ENCODE measurements at regions not wholly inside any gene's neighbourhood (a gene's known extent, or its start where the extent isn't known, plus 50 kb on each side); places are given as distances from the start of the nearest gene placed in this dataset.
A peak's percentile ranks its signal among the peaks of the same experiment; 100 is the strongest.

DNA sequence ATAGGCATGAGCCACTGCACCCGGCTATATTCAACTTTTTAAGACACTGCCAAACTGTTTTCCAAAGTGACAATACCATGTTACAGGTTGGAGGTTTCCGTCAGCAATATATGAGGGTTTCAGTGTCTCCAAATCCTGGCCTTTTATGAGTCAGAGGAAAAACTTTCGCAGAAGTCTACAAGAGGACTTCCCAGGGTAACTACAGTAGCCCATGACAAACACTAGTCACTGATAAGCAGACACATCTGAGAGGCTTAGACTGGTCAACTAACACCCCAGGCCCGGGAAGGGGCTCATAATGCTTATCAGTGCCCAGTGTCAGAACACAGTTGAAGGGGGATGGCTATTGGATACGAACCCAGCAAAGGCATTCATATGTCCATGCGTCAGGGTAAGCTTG lies 85.4 kb downstream of the SOX4 start:
- BruUV-seq (replicated peaks) = no TSS peak
- TF ChIP-seq, protein P1, sequence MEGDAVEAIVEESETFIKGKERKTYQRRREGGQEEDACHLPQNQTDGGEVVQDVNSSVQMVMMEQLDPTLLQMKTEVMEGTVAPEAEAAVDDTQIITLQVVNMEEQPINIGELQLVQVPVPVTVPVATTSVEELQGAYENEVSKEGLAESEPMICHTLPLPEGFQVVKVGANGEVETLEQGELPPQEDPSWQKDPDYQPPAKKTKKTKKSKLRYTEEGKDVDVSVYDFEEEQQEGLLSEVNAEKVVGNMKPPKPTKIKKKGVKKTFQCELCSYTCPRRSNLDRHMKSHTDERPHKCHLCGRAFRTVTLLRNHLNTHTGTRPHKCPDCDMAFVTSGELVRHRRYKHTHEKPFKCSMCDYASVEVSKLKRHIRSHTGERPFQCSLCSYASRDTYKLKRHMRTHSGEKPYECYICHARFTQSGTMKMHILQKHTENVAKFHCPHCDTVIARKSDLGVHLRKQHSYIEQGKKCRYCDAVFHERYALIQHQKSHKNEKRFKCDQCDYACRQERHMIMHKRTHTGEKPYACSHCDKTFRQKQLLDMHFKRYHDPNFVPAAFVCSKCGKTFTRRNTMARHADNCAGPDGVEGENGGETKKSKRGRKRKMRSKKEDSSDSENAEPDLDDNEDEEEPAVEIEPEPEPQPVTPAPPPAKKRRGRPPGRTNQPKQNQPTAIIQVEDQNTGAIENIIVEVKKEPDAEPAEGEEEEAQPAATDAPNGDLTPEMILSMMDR (IDR thresholded peaks at IDR 0.05; ENCODE audit: unreplicated experiment) = no peak
- no peaks in the 10 kb centered on the region for H3K27me3 Mint-ChIP-seq (ENCODE audit: unreplicated experiment)
- no peak overlapping the region for H3K27ac Mint-ChIP-seq (ENCODE audit: unreplicated experiment)
- no peaks in the 10 kb centered on the region for H3K36me3 Mint-ChIP-seq (ENCODE audit: insufficient read depth, unreplicated experiment)
- DNase-seq = peak; percentile 35
- intact Hi-C loops (cut with micrococcal nuclease; ENCODE audit: unreplicated experiment) = no loop called here
- CTCF ChIA-PET = no interaction called here
- peaks cover 16% of the 10 kb centered on the region for H3K4me1 Mint-ChIP-seq (ENCODE audit: low read depth, unreplicated experiment)
- H3K4me3 Mint-ChIP-seq (ENCODE audit: low read depth, unreplicated experiment) = no peak overlapping the region
- H3K9me3 Mint-ChIP-seq (ENCODE audit: low read depth, unreplicated experiment) = peaks cover 2% of the 10 kb centered on the region

DNA sequence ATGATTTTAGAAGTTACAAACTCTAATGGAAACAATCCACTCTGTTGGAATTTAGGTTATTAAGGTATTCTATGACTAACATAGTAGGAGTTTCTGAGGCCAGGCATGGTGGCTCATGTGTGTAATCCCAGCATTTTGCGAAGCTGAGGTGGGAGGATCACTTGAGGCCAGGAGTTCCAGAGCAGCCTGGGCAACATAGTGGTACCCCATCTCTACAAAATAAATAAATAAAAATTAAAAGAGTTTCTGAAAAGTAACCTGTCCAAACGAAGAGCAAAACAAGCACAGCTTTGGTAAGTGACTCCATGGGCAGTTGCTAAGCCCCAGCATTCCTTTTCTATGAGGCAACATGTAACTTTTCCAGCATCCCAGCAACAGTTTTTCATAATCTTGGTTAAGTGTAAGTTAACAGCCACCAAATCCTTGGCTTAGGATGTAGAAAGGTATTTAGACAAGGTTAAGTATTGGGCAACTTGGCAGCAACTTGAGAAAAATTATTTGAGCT lies 86.3 kb downstream of the SOX4 start:
- Mint-ChIP-seq H3K27me3 (ENCODE audit: unreplicated experiment) (no peaks in the 10 kb centered on the region), H3K36me3 (ENCODE audit: insufficient read depth, unreplicated experiment) (no peaks in the 10 kb centered on the region), H3K9me3 (ENCODE audit: low read depth, unreplicated experiment) (no peaks in the 10 kb centered on the region), H3K27ac (ENCODE audit: unreplicated experiment) (no peak overlapping the region), H3K4me3 (ENCODE audit: low read depth, unreplicated experiment) (no peak overlapping the region), H3K4me1 (ENCODE audit: low read depth, unreplicated experiment) (peaks cover 16% of the 10 kb centered on the region)
- no peak for DNase-seq
- no TSS peak for BruUV-seq (replicated peaks)
- intact Hi-C loops (cut with micrococcal nuclease; ENCODE audit: unreplicated experiment) = loop anchor here (2.0 kb wide), 1 partner anchor 51 kb away; no protein-coding TSS in a partner anchor
- CTCF ChIA-PET = interaction anchor here (0.7 kb wide), 1 partner anchor 1149 kb away, joined by 4 read pairs; no protein-coding TSS in a partner anchor
- TF ChIP-seq, protein P1 (IDR thresholded peaks at IDR 0.05; ENCODE audit: unreplicated experiment) = no peak

DNA sequence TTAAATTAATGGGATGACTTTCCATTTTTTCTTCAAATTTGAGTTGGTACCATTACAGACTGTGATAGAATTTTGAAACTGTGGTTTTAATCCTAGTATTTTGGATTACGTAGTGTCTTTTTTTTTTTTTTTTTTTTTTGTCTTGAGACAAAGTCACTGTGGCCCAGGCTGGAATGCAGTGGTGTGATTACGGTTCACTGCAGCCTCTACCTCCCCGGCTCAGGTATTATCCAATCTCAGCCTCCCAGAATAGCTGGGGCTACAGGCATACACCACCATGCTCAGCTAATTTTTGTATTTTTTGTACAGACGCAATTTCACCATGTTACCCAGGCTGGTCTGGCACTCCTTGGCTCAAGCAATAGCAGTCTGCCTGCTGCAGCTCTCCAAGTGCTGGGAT lies 87.1 kb downstream of the SOX4 start:
- no peak for DNase-seq
- no peak overlapping the region for H3K27ac Mint-ChIP-seq (ENCODE audit: unreplicated experiment)
- BruUV-seq (replicated peaks) = no TSS peak
- H3K4me1 Mint-ChIP-seq (ENCODE audit: low read depth, unreplicated experiment) = peaks cover 16% of the 10 kb centered on the region
- CTCF ChIA-PET = interaction anchor here (0.7 kb wide), 1 partner anchor 1149 kb away, joined by 4 read pairs; no protein-coding TSS in a partner anchor
- no peaks in the 10 kb centered on the region for H3K27me3 Mint-ChIP-seq (ENCODE audit: unreplicated experiment)
- intact Hi-C loops (cut with micrococcal nuclease; ENCODE audit: unreplicated experiment) = loop anchor here (2.0 kb wide), 1 partner anchor 50 kb away; no protein-coding TSS in a partner anchor
- TF ChIP-seq, protein P1 (IDR thresholded peaks at IDR 0.05; ENCODE audit: unreplicated experiment) = no peak
- no peak overlapping the region for H3K4me3 Mint-ChIP-seq (ENCODE audit: low read depth, unreplicated experiment)
- no peaks in the 10 kb centered on the region for H3K36me3 Mint-ChIP-seq (ENCODE audit: insufficient read depth, unreplicated experiment)
- no peaks in the 10 kb centered on the region for H3K9me3 Mint-ChIP-seq (ENCODE audit: low read depth, unreplicated experiment)

DNA sequence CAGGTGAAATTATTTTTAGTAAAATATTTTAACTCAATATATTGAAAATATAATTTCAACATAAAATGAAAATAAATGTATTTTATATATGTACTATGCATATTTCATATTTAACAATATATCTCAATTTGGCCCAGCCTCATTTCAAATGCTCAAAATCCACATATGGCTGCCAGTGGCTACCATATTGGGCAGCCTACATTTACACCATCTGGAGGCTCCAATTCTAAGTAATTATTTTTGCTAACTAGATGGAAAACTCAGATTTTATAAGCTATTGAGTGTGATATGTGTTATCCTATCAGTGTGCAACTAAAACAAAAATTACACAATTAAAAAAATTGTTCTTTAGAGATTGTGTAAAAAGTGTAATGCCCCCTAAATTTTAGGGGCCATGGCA lies 96.9 kb downstream of the SOX4 start:
- CTCF ChIA-PET = no interaction called here
- Mint-ChIP-seq H3K27ac (ENCODE audit: unreplicated experiment) (no peak overlapping the region), H3K4me1 (ENCODE audit: low read depth, unreplicated experiment) (peaks cover 27% of the 10 kb centered on the region), H3K27me3 (ENCODE audit: unreplicated experiment) (no peaks in the 10 kb centered on the region), H3K4me3 (ENCODE audit: low read depth, unreplicated experiment) (no peak overlapping the region), H3K9me3 (ENCODE audit: low read depth, unreplicated experiment) (peaks cover 3% of the 10 kb centered on the region), H3K36me3 (ENCODE audit: insufficient read depth, unreplicated experiment) (no peaks in the 10 kb centered on the region)
- intact Hi-C loops (cut with micrococcal nuclease; ENCODE audit: unreplicated experiment) = no loop called here
- DNase-seq = no peak
- BruUV-seq (replicated peaks) = no TSS peak
- TF ChIP-seq, protein P1 (IDR thresholded peaks at IDR 0.05; ENCODE audit: unreplicated experiment) = no peak

Measured in Calu3 (cell line).